ENCODE measurements at regions not wholly inside any gene's neighbourhood (a gene's known extent, or its start where the extent isn't known, plus 50 kb on each side); places are given as distances from the start of the nearest gene placed in this dataset.

GRCh38 chr7:131911112-131911511 is 354.7 kb upstream of the PODXL start:
- 66% methylated on average over 2 of the region's 2 CpGs for whole genome bisulfite sequencing, 2 donors
- H3K4me1 ChIP-seq: peaks cover 0 to 2% (median 0%) of the 10 kb centered on the region in 9 donors
- no peaks in the 10 kb centered on the region for H3K36me3 ChIP-seq
- no peak overlapping the region for H3K4me3 ChIP-seq
- H3K27ac ChIP-seq: no peak overlapping the region
- DNase-seq: no peak
- peaks cover 0 to 78% (median 66%) of the 10 kb centered on the region in 7 donors for H3K27me3 ChIP-seq
- no peaks in the 10 kb centered on the region for H3K9me3 ChIP-seq
- ATAC-seq: no peak
- TF ChIP-seq CTCF (IDR thresholded peaks at IDR 0.05): no peak
- intact Hi-C loops (cut with DNase I): no loop called here

- peaks cover 0 to 88% (median 74%) of the 10 kb centered on the region in 7 donors for H3K27me3 ChIP-seq
- DNase-seq (no peak), ATAC-seq (peak in 2 of 8 donors; percentile 41 to 48)
- H3K36me3 ChIP-seq: no peaks in the 10 kb centered on the region
- peak overlapping the region in 8 of 10 donors; percentile 5 to 35 (median 23) for H3K4me3 ChIP-seq
- no peak overlapping the region for H3K27ac ChIP-seq
- TF ChIP-seq CTCF (IDR thresholded peaks at IDR 0.05): no peak
- H3K9me3 ChIP-seq: peaks cover 0 to under 1% (median 0%) of the 10 kb centered on the region in 11 donors
- H3K4me1 ChIP-seq: peaks cover 0 to 2% (median 0%) of the 10 kb centered on the region in 9 donors
- 11 to 12% methylated on average over 64 to 68 of the region's 68 CpGs for WGBS, 2 donors
- intact Hi-C loops (cut with DNase I): no loop called here
These were observed 352.8 kb upstream of the PODXL start for GRCh38 chr7:131909151-131909768.

- H3K4me3 ChIP-seq: peak overlapping the region in 1 of 10 donors; percentile 5
- H3K27ac ChIP-seq: no peak overlapping the region
- WGBS, 2 donors: 68 to 74% methylated on average over 7 of the region's 7 CpGs
- no peak for TF ChIP-seq CTCF (IDR thresholded peaks at IDR 0.05)
- no peaks in the 10 kb centered on the region for H3K36me3 ChIP-seq
- ATAC-seq (no peak), DNase-seq (no peak)
- H3K27me3 ChIP-seq: peaks cover 0 to 83% (median 71%) of the 10 kb centered on the region in 7 donors
- intact Hi-C loops (cut with DNase I): no loop called here
- peaks cover 0 to 6% (median 1%) of the 10 kb centered on the region in 11 donors for H3K9me3 ChIP-seq
- H3K4me1 ChIP-seq: peaks cover 0 to 2% (median 0%) of the 10 kb centered on the region in 9 donors
These were observed 352.3 kb upstream of the PODXL start for GRCh38 chr7:131908714-131909113.

- Histone ChIP-seq H3K4me3 (no peak overlapping the region), H3K36me3 (no peaks in the 10 kb centered on the region), H3K4me1 (peaks cover 0 to 2% (median 0%) of the 10 kb centered on the region in 9 donors), H3K27ac (no peak overlapping the region), H3K9me3 (peaks cover 0 to 17% (median 9%) of the 10 kb centered on the region in 11 donors), H3K27me3 (peaks cover 0 to 60% (median 40%) of the 10 kb centered on the region in 7 donors)
- ATAC-seq (no peak), DNase-seq (no peak)
- 46 to 47% methylated on average over 3 of the region's 3 CpGs for WGBS, 2 donors
- no peak for TF ChIP-seq CTCF (IDR thresholded peaks at IDR 0.05)
- intact Hi-C loops (cut with DNase I): no loop called here
These were observed 349.1 kb upstream of the PODXL start for GRCh38 chr7:131905471-131905973.
